GM12878 (cell line): ENCODE measurements at regions not wholly inside any gene's neighbourhood (a gene's known extent, or its start where the extent isn't known, plus 50 kb on each side); places are given as distances from the start of the nearest gene placed in this dataset.

ENCODE experiments used
- ATAC-seq: fragments of 200-7000 bp; cut with Tn5 transposase; 3 replicates; pipeline ENCODE4 v1.9.1; 2020; ENCODE audit warnings: mild to moderate bottlenecking, moderate library complexity
- BruUV-seq: library from RNA; stranded (reverse); fragments of 400-500 nt; replicated peaks from 2 replicates; lab custom pipeline; 2021; lab: Mats Ljungman, UMichigan
- CTCF ChIA-PET: fragments of 300-600 bp; sonication (Branson Sonifier 250); formaldehyde crosslinking; extraction: SDS; loops from one replicate; lab custom pipeline; 2021; ENCODE audit warnings: inconsistent platforms; lab: Yijun Ruan, JAX
- POLR2A ChIA-PET: fragments of 350-600 bp; formaldehyde crosslinking; extraction: SDS; loops from one replicate; lab custom pipeline; 2021; ENCODE audit warnings: inconsistent platforms; lab: Charles Lee
- RAD21 ChIA-PET: fragments of 300-600 bp; sonication (Branson Sonifier 250); formaldehyde crosslinking; loops from one replicate; lab custom pipeline; 2023; ENCODE audit warnings: antibody characterized with exemption; ENCODE audit not compliant: unreplicated experiment; lab: Charles Lee
- SMC1A ChIA-PET: fragments of 300-600 bp; sonication (Branson Sonifier 250); formaldehyde crosslinking; loops from one replicate; lab custom pipeline; 2023; ENCODE audit not compliant: unreplicated experiment, uncharacterized antibody; lab: Charles Lee
- DNase-seq: peaks from one replicate; pipeline ENCODE4 v3.0.0-alpha.2; 2011; ENCODE audit warnings: low read depth, low spot score
- FAIRE-seq: peaks from 3 replicates; lab custom pipeline; 2011; peaks lifted over from hg19 to GRCh38; lab: Jason Lieb, UNC
- H2AFZ ChIP-seq: 2 replicates; pipeline ENCODE4 v1.6.0; 2011; ENCODE audit warnings: low read depth, low read length, control low read depth; ENCODE audit not compliant: control insufficient read depth
- H3K27ac ChIP-seq: 2 replicates; pipeline ENCODE4 v1.5.1; 2011; ENCODE audit warnings: control low read depth; ENCODE audit not compliant: control insufficient read depth, insufficient read depth
- H3K27me3 ChIP-seq, 2 experiments: replicated peaks in 1 of 2; 2 replicates each; pipeline versions ENCODE4 v1.6.0 to v1.6.1; 2011; ENCODE audit warnings: low read length in 1 of 2; ENCODE audit not compliant: control insufficient read depth in 2 of 2, insufficient read depth in 2 of 2
- H3K36me3 ChIP-seq, 2 experiments: 2 replicates each; pipeline ENCODE4 v1.5.1; 2011; ENCODE audit warnings: low read length in 1 of 2; ENCODE audit not compliant: control insufficient read depth in 2 of 2, insufficient read depth in 2 of 2
- H3K4me1 ChIP-seq: 2 replicates; pipeline ENCODE4 v1.6.1; 2011; ENCODE audit warnings: mild to moderate bottlenecking, low read length, moderate library complexity, mixed read lengths; ENCODE audit not compliant: control insufficient read depth, insufficient read depth
- H3K4me2 ChIP-seq: 2 replicates; pipeline ENCODE4 v1.6.0; 2011; ENCODE audit warnings: control low read depth; ENCODE audit not compliant: control insufficient read depth, insufficient read depth
- H3K4me3 ChIP-seq: fragments of 200-600 bp; sonication (generic); 2 replicates; pipeline ENCODE4 v1.5.1; 2016
- H3K79me2 ChIP-seq: 2 replicates; pipeline ENCODE4 v1.6.0; 2011; ENCODE audit warnings: low read length; ENCODE audit not compliant: control insufficient read depth, insufficient read depth
- H3K9ac ChIP-seq: 2 replicates; pipeline ENCODE4 v1.8.0; 2011; ENCODE audit warnings: low read length, control low read depth, mixed read lengths; ENCODE audit not compliant: control insufficient read depth, insufficient read depth
- H3K9me3 ChIP-seq: replicated peaks from 3 replicates; pipeline ENCODE4 v1.5.1; 2011; ENCODE audit warnings: mild to moderate bottlenecking, low read length; ENCODE audit not compliant: control insufficient read depth, insufficient read depth
- H4K20me1 ChIP-seq: 2 replicates; pipeline ENCODE4 v1.6.0; 2011; ENCODE audit not compliant: control insufficient read depth, insufficient read depth
- BHLHE40 ChIP-seq, 2 experiments: fragments of 450-650 bp in 1 of 2; IDR thresholded peaks; 2 replicates each; pipeline ENCODE4 v1.6.1; 2011 to 2017; ENCODE audit warnings: low read depth in 2 of 2, borderline replicate concordance in 1 of 2, improper control_type of control experiment in 1 of 2, low read length in 1 of 2, mild to moderate bottlenecking in 1 of 2
- BRCA1 ChIP-seq: IDR thresholded peaks from 2 replicates; pipeline ENCODE4 v1.6.1; 2011; ENCODE audit warnings: low read depth, low read length, improper control_type of control experiment
- CBFB ChIP-seq: IDR thresholded peaks from 2 replicates; pipeline ENCODE4 v1.6.1; 2016; ENCODE audit warnings: antibody characterized with exemption, low read depth
- EGR1 ChIP-seq, 2 experiments: IDR thresholded peaks; 1 replicate in 1 of 2; 2 replicates in 1 of 2; pipeline ENCODE4 v1.6.1; 2011 to 2012; ENCODE audit warnings: low read depth in 2 of 2, low read length in 2 of 2, borderline replicate concordance in 1 of 2, mild to moderate bottlenecking in 1 of 2, moderate library complexity in 1 of 2
- JUNB ChIP-seq: IDR thresholded peaks from 2 replicates; pipeline ENCODE4 v1.6.1; 2016; ENCODE audit warnings: antibody characterized with exemption, mild to moderate bottlenecking
- MEF2A ChIP-seq: IDR thresholded peaks from 2 replicates; pipeline ENCODE4 v1.6.1; 2011; ENCODE audit warnings: low read depth, mild to moderate bottlenecking, low read length, moderate library complexity; ENCODE audit not compliant: insufficient read depth
- NFXL1 ChIP-seq: fragments of 450-650 bp; IDR thresholded peaks from 2 replicates; pipeline ENCODE4 v1.6.1; 2017; ENCODE audit warnings: antibody characterized with exemption, mild to moderate bottlenecking, borderline replicate concordance
- RBBP5 ChIP-seq: fragments of 200-600 bp; sonication (generic); conservative IDR thresholded peaks from 2 replicates; pipeline ENCODE4 v1.6.1; 2016
- USF2 ChIP-seq: IDR thresholded peaks from 2 replicates; pipeline ENCODE4 v1.6.1; 2011; ENCODE audit warnings: low read depth, low read length, improper control_type of control experiment, borderline replicate concordance
- ZNF217 ChIP-seq: fragments of 450-650 bp; IDR thresholded peaks from 2 replicates; pipeline ENCODE4 v1.6.1; 2017; ENCODE audit warnings: antibody characterized with exemption, mild to moderate bottlenecking
- in situ Hi-C: fragments of 300-500 bp; cut with MboI; formaldehyde crosslinking; loops from 9 replicates; pipeline ENCODE4 v1.14.3; 2018; ENCODE audit warnings: mixed read lengths
- intact Hi-C: fragments of 100-400 bp; cut with micrococcal nuclease; formaldehyde crosslinking; loops from one replicate; pipeline ENCODE4 v1.14.2; 2022; ENCODE audit not compliant: unreplicated experiment
- TF ChIP-seq, protein P1 (sequence below): fragments of 450-650 bp; conservative IDR thresholded peaks from 2 replicates; pipeline ENCODE4 v1.6.1; 2017; ENCODE audit warnings: mild to moderate bottlenecking, moderate library complexity

- TF ChIP-seq EGR1 (IDR thresholded peaks at IDR 0.05; ENCODE audit: borderline replicate concordance in 1 of 2, low read depth in 2 of 2, low read length in 2 of 2) (no peak), NFXL1 (no peak)
- TF ChIP-seq, all 136 proteins: peak for 0
Observed at GRCh38 chr2:221285148-221285547, 287.0 kb downstream of the EPHA4 start (continued).

DNA sequence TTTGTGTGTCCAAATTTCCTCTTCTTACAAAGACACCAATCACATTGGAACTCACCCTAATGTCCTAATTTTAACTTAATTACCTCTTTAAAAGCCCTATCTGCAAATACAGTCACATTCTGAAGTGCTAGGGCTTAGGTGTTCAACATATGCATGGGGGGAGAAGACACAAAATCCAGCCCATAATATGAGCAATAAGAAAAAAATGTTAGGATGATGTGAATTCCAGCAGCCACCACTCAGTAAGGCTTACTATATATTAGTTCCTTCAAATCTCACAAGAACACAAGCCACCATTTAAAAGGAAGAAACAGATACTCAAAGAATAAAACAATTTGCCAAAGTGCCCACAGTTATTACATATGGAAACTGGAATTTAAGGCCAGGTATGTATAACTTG, 285.7 kb downstream of the EPHA4 start:
- in situ Hi-C loops (no loop called here), intact Hi-C loops (no loop called here)
- ChIA-PET POLR2A (no interaction called here), SMC1A (interaction anchor here (1.0 kb wide), 1 partner anchor 60 kb away, joined by 3 read pairs; no protein-coding TSS in a partner anchor), CTCF (no interaction called here), RAD21 (no interaction called here)
- TF ChIP-seq USF2 (no peak), RBBP5 (no peak), CBFB (no peak), BRCA1 (no peak), MEF2A (no peak), BHLHE40 (IDR thresholded peaks at IDR 0.05; ENCODE audit: borderline replicate concordance in 1 of 2, low read depth in 2 of 2, low read length in 1 of 2) (no peak), ZNF217 (no peak), JUNB (no peak)
- TF ChIP-seq, protein P1, sequence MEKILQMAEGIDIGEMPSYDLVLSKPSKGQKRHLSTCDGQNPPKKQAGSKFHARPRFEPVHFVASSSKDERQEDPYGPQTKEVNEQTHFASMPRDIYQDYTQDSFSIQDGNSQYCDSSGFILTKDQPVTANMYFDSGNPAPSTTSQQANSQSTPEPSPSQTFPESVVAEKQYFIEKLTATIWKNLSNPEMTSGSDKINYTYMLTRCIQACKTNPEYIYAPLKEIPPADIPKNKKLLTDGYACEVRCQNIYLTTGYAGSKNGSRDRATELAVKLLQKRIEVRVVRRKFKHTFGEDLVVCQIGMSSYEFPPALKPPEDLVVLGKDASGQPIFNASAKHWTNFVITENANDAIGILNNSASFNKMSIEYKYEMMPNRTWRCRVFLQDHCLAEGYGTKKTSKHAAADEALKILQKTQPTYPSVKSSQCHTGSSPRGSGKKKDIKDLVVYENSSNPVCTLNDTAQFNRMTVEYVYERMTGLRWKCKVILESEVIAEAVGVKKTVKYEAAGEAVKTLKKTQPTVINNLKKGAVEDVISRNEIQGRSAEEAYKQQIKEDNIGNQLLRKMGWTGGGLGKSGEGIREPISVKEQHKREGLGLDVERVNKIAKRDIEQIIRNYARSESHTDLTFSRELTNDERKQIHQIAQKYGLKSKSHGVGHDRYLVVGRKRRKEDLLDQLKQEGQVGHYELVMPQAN, result no peak
- FAIRE-seq, result no peak
- Histone ChIP-seq H3K9me3 (no peaks in the 10 kb centered on the region), H3K79me2 (no peaks in the 10 kb centered on the region), H3K27ac (no peak overlapping the region), H4K20me1 (no peaks in the 10 kb centered on the region), H2AFZ (no peak overlapping the region), H3K27me3 (no peaks in the 10 kb centered on the region), H3K4me3 (no peak overlapping the region), H3K4me2 (no peak overlapping the region), H3K36me3 (no peaks in the 10 kb centered on the region), H3K4me1 (no peaks in the 10 kb centered on the region), H3K9ac (no peak overlapping the region)
- no peak for ATAC-seq
- BruUV-seq, result no TSS peak
- no peak for DNase-seq
